ENCODE measurements at regions not wholly inside any gene's neighbourhood (a gene's known extent, or its start where the extent isn't known, plus 50 kb on each side); places are given as distances from the start of the nearest gene placed in this dataset.
A peak's percentile ranks its signal among the peaks of the same experiment; 100 is the strongest.

DNA sequence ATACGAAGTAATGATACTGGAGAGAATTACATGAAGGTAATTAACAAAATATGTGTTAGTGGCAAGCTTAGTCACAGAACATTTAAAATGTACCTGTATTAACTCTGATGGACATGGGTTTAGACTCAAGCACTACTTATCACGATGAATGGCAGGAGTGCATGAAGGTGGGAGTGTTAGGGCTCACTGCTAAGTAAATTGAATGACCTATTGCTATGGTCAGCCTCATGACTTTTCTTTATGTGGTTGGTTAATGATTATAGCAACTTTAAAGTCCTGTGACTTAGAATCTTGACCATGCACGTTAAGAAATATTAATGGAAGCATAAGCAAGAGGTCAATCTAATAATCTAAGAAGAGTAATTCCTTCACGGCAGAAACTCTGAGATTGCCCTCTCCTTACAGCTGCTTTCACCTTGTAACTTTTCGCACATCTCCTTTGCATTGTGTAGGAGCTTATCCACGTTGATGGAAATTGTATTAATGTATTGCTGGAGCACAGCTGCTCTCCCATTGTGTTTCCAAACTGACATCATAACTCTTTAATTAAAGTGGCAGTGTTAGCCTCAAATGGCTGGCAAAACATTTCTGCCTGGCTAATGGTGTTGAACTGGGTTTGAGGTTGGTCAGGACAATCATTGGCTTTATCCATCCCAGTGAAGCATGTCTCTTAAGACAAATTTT lies 114.5 kb downstream of the RXFP2 start:
- DNase-seq: no peak

DNA sequence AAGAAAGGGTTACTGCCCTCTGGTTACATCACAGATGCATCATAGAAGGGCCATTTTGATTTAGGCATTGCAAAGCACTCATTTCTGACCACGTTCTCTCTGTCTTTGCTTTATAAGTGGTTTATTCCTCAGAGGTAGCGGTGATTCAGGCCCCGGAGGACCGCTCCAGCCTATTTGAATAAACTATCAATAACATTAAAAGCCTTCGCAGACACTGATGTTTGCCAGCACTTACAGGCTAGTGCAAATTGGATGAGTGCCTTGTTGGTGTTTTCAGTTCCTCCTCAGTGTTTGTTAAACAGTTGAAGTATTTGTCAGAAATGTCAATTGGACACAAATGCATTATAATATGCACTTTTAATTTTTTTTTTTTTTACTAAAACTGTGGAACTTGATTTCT lies 120.2 kb downstream of the RXFP2 start:
- DNase-seq: no peak

DNA sequence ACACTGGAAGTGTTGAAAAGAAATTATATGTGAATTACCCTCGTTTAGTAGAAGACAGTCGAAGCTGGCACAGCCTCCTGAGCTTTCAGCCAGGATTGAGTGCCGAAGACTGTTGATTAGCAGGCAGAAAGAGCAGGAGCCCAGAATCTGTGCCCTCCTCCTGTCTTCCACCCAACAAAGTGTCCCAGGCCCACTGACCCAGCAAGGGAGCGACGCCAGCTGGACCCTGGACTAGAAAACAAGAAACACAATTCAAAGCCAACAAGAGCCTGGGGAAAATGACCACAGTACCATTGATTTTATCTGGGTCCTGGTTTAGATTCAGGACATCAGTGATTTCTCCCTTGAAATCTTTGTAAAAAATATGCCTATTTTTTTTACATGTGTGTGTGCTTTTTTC lies 120.7 kb downstream of the RXFP2 start:
- no peak for DNase-seq

DNA sequence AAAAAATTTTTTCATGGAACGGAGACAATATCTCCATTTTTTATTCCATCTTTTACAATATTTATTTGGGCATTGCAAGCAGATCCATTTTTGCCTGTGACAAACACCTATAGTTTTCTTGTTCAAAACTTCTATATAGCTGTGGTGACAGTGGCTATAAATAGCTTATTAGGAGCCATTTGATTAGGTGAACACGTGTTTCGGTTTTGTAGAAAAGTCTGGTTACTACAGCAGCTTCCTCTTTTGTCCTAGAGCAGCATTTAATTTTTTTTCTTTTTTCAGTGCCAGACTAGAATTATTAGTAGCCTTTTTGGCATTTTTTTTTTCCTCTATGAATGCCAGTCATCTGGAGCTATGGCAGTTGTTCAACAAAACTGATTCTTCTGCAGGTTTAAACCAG lies 123.5 kb downstream of the RXFP2 start:
- DNase-seq: no peak

GRCh38 chr13:31864307-31864706 lies 125.0 kb downstream of the RXFP2 start:
- DNase-seq: no peak

- no peak for DNase-seq
Measured at GRCh38 chr13:31866099-31866498, 126.8 kb downstream of the RXFP2 start.

- DNase-seq: no peak
Measured at GRCh38 chr13:31867709-31868108, 128.4 kb downstream of the RXFP2 start.

- DNase-seq: no peak
Measured at GRCh38 chr13:31869582-31869981, 130.3 kb downstream of the RXFP2 start.

- peak; percentile 9 for DNase-seq
Measured at GRCh38 chr13:31870511-31870910, 131.2 kb downstream of the RXFP2 start.

DNA sequence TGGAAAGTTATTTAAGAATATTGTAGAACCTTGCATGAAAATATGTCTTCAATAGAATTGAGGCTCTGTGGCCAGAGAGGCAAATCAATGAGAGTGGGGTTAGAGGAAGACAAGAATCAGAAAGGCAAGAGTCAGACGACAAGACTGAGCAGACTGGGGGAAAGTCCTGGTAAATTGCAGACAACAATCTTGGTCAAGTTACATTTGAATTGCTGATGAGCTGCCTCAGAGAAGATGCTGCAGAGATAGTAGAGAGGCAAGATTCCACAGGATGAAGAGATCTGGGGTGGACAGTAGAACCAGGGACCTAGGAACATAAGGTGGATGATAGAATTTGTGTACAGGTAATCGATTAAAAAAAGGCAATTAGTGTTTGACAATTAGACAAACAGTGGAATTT lies 133.8 kb downstream of the RXFP2 start:
- DNase-seq: no peak

DNA sequence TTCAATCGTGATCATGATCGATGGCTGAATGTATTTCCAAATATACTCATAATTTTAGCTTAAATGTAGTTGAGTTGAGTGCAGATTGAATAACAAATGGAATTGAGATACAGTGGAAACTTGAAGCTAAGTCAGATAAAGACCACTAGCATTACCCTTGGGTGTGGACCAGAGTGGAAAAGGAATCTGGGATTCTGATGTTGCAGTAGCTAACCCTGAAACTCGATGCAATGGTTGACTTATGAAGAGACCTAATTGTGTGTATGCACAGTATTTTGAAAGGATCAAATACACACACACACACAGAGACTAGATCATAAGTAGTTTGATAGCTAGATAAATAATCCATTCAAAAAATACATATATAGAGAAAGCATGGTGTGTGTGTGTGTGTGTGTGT lies 135.8 kb downstream of the RXFP2 start:
- no peak for DNase-seq

DNA sequence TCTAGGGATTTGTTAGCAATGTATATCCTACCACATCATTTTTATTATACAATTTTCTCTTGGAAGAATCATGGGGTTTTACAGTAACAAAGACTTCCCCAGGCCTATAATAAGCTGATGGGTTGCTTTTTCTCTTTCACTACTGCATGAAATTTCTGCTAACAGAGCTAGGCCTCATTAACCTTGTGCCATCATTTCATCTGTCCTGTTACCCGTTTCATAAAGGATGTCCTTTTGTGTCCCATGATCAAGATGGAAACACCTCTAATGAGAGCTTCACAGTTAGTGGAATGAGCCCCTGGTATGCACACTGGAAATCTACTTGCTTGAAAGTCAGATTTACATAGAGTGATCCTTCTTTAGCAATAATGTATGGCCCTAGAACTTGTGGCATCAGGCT lies 138.7 kb downstream of the RXFP2 start:
- DNase-seq: no peak

DNA sequence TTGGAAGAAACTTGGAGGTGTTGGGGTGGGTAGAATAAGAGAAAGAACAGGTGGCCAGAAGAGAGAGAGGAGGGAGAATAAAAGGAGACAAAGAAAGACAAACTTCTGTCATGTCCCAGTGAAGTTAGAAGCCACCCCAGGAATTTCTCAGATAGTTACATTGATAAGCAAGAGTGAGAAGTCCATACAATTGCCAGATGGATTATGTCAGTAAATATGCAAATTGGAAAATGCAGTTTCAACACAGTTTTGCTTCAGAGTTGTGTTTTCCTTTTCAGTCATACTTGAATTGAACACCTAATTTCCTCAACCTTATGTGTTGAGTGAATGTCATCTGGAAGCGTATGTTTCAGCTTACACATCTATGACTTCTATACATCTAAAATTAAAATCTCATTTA lies 139.2 kb downstream of the RXFP2 start:
- no peak for DNase-seq

DNA sequence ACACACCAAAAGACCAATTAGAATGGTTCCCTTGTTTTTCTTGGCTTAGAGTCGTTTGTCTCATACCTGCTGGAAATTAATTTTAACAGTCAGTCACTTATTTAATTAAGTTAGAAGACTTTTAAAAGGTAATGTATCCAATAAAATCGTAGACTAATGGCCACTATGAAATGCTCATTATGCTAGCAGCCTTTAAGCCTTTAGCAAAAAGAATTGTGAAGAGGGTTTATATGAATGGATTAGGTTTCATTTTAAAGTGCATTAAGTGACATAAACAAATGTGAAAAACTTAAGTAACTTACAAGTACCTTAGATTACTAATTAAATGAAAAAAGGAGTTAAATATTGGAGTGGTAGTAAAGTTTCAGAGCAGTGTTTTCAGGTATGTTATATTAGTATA lies 139.6 kb downstream of the RXFP2 start:
- DNase-seq: no peak

GRCh38 chr13:31880851-31881494 lies 141.6 kb downstream of the RXFP2 start:
- DNase-seq: no peak

GRCh38 chr13:31881495-31881882 lies 142.2 kb downstream of the RXFP2 start:
- no peak for DNase-seq

- no peak for DNase-seq
Measured at GRCh38 chr13:31882794-31883193, 143.5 kb downstream of the RXFP2 start.

DNA sequence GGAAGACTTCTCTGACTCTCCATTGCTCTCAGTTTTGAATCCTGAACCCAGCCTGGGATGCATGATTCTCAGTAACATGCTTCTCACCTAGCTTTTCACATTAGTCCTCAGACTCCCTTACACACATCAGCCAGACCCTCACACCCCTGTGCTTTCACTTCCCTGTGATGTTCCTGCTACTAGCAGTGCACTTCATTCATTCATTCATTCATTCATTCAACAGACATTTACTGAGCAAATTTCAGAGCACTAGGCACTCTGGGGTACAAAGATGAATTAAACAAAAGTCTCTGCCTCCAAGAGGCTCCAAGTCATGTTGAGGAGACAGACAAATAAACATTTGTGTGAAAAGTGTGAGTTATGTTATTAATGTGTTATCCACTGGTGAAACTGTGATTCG lies 145.2 kb downstream of the RXFP2 start:
- DNase-seq: no peak

- DNase-seq: no peak
Measured at GRCh38 chr13:31885994-31886393, 145.6 kb upstream of the FRY start.

- DNase-seq: no peak
Measured at GRCh38 chr13:31887286-31887685, 144.3 kb upstream of the FRY start.

- no peak for DNase-seq
Measured at GRCh38 chr13:31890946-31891345, 140.6 kb upstream of the FRY start.

- DNase-seq: no peak
Measured at GRCh38 chr13:31891472-31891871, 140.1 kb upstream of the FRY start.

DNA sequence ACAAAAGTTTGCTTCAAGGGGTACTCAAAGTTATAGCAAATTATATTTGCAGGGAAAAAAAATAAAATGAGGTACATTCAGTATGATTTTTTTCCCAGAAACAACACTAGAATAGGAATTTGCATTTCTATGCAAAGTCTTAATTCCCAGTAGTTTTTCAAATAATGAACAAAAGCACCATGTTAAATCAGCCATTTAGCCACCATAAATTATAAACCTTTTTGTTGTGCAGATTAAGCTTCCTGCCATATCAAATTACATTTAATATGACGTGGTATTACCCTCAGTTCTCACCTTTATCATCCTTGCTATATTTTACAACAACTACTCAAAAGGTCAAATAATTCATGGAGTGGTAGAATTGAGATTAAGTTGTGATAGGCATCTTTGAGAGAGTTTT lies 136.6 kb upstream of the FRY start:
- no peak for DNase-seq

DNA sequence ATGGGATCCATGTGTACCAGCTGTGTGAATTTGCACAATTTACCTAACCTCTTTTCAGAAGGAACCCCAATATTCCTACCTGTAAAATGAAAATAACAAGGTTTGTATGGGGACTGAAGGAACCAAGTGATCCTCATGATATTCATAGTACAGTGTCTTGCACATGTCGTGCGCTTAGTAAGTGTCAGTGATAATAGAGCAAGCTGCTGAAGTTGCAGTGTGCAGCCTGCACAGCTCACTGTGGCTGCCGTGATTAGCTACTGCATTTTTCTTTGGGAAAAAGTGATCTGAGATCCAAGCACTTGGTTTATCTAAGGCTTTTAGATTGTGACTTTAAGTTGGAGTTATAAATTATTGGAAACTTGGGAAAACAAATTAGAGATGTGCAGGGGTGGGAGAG lies 135.9 kb upstream of the FRY start:
- no peak for DNase-seq

DNA sequence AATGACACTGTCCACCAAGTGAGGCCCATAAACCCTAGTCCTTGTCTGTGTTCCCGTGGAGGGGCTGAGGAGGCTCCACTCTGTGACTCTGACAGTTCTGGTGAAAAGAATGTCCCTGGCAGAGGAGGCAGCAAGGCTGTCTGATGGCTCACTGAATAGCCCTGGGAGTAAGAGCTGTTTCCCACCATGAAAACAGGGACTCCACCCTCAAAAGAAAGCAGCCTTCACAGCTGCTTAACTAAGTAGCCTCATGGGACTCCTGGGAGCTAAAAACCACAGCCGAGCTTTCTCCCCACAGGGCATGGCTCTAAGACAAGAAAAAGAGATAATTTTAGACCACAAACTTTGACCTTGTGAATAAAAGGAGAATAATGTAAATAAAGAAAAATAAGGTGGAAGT lies 135.1 kb upstream of the FRY start:
- no peak for DNase-seq
